HG03280 (cell line): ENCODE measurements at regions not wholly inside any gene's neighbourhood (a gene's known extent, or its start where the extent isn't known, plus 50 kb on each side); places are given as distances from the start of the nearest gene placed in this dataset.

Source experiments
- ATAC-seq: cut with Tn5 transposase; IDR thresholded peaks from one replicate; pipeline ENCODE4 v1.9.1; 2021; ENCODE audit warnings: mild to moderate bottlenecking, moderate library complexity; ENCODE audit not compliant: unreplicated experiment

DNA sequence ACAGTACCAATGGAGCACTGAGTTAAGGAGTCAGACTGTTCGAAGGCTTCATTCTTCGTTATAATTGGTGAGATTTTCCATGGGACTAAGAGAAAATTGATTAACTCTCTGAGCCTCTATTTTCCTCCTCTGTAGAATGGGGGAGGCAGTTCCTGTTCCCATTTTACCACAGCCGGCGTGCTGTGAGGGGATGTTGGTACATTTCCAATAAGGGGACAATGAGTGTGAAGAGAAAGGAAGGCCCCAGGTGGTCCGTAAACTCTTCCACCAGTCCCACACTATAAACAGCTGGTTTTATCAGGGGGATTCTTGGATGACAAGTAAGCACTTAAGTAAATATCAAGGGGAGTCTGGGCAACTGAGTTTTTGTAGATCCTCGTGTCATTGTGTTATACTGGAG is 109.9 kb downstream of the DAD1 start:
- no peak for ATAC-seq

DNA sequence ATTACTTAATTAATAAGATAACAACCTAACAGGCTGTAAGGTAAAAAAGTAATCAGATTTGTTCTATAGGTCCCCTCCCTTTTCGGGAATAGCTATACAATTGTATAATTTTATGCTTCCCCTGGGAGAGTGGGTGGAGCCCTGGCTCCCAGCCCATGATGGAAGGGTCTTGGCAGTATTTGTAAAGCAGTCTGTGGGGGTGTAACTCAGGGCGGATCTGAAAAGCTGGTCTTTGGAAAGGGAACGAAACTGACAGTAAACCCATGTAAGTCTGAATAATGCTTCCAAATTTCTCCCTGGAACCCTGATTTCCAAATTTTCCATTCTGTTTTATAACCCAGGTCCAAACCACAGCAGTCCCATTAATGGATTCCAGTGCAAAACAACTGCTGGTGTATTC is 110.4 kb downstream of the DAD1 start:
- ATAC-seq = no peak

DNA sequence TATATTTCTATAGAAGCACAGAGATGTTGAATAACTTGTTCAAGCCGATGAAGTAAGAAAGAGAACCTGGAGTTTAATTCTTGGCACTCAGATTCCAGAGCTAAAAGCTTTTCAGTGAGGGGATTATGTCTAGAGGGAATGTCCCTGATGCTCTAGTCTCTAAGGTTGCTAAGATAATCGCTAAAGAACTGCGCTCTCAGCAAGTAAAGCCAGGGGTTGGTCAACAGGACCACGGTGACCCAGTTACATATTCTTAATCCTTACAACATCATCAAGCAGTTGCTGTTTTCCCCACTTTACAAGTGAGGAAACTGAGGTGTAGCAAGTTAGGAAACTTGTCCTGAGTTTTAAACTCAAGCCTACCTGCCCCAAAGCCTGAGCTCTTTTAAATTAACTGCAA is 110.8 kb downstream of the DAD1 start:
- ATAC-seq = no peak

DNA sequence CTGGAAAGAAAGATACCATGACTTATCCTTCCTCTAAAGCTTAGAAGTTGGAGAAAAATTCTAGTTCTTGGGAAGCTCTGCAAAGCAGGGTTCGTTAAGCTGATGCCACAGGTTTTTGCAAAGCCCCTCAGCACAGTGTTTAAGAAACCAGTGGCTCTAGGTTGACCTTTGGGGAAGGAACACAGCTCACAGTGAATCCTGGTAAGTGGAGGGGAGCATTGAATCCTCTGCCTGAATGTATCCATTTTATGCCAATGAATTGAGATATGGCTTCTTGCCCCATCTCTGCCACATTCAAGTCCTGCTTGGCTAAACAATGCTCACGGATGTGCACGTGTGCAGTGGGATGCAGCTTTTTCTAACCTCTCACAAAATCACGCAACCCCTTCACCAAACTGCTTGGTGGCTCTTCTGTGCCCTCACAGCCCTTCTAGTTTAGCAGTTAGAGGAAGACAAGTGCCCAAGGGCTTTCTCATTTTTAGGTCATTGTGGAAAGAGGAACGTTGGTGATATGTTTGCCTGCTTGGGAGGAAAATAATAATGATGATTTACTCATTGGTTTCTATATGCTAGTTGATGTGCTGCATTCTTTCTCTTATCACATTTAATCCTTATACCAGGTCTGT is 111.3 kb downstream of the DAD1 start:
- no peak for ATAC-seq

DNA sequence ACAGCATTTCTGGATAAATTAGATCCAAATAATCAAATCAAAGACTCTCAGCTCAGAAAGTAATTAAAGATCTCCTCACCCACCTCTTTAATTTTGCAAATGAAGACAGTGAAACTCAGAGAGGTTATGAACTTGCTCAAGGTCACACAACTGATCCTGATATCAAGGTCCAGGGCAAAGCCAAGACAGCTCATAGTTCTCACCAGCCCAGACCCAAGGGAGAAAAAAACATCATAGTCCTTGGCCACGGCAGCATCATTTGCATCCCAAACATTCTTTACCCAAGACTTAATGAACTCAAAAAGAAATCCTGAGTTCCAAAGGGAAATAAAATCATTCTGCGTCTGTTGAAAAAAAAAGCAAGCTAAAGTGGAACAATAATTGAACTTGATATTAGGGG is 112.1 kb downstream of the DAD1 start:
- no peak for ATAC-seq

DNA sequence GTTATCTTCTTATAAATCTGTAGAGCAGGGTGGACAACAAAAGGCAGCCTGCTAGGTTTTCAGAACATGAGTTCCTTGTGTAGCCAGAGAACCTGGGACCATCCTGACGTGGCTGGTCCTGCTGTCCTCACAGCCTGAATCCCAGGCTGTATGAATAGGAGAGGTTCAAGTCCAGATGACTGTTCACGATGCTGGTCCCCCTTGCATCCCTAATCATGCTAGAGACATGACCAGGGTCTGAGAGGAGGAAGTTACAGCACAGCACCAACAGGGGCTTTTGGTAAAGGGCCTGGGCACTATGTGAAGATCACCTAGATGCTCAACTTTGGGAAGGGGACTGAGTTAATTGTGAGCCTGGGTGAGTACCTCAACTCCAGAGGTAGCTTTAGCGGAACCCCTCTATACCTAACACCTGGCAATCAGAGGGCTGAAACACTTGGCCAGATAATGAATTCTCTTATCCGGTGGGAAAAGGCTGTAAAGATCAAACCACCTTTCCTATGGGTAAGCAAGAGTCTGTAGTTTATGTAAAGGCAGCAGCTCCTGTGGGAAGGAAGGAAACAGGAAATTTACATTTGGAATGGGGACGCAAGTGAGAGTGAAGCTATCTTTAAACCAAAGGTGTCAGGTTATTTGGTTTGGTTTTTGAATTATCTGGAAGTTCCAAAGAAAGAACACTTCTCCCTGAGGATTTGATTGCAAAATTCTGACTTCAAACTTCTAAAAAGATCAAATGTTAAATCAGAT is 112.8 kb downstream of the DAD1 start:
- no peak for ATAC-seq

DNA sequence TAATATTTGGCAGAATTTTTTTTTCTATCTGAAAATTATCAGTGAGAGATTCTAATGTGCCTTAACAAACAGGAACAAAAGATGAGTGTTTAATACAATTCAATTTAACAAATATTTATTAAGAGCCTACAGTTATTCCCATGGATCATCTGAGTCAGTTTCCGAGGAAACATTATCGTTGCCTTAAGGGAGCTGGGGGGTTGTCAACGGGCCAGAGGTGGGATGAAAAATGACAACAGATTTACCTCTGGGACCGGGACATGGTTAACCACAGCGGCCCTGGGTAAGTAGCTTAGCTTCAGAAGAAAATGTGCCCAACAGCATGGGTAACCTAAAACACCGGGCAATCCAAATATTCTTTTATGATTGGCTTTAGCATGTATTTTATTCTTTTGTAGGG is 113.6 kb downstream of the DAD1 start:
- ATAC-seq = no peak

DNA sequence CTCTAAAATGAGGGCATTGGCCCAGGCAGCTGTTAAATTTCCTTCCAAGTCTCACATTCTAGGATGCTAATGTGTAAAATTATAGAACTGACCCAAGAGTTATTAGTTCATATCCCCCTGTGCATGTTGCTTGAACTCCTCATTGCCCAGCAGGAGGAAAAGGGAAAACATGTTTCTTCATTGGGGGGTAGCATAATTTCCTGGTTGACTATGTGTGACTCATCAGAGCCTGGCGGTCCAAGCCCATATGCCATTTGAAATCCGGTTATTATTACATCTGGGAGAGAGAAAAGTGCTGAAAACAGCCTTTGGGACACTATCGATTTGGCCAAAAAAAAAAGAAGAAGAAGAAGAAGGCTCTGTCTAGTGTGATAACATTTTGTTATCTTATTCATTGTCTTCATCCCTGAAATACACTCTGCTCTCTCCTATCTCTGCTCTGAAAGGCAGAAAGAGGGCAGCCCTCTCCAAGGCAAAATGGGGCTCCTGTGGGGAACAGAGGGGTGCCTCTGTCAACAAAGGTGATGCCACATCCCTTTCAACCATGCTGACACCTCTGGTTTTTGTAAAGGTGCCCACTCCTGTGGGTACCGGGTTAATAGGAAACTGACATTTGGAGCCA is 114.2 kb downstream of the DAD1 start:
- ATAC-seq = no peak

DNA sequence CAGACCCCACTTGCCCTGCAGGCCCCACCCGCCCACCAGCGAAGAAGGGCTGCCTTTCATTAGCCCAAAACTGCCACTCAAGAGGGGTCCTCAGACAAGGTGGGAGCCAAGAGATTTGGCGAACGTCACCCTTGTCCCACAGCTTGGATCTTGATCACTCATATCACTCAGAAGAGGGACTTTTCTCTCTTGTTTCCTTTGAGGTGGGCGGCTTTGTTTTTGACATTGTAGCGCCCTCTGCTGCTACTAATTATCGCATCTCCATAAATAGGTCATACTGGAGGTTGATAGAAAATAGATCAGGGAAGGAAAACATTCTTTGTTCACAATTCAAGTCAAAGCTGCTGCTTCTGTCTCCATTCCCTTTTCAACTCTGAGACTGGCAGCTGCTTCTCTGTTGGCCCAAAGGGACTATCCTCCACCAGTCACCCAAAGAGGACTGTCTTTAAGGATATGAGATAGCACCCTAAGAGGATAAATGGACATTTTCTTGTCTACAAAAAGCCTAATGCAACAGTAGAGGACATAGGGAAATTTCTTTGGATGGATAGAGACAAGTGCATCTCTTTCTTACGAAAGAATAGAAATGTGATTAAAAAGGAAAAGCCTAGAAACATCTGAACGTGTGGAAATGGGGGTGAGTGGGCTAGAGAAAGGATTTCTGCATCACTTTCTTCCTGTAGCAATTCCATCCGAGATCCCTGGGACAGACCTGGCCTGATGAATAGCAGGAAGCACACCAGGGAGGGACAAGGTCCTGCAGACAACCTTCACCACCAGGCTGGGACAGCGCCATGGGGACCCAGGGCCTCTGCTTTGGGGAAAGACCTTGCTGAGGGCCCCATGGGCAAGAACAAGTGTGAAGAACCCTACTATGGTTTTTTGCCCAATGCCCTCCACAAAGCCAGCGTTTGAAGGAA is 115.8 kb downstream of the DAD1 start:
- ATAC-seq = peak; percentile 51

DNA sequence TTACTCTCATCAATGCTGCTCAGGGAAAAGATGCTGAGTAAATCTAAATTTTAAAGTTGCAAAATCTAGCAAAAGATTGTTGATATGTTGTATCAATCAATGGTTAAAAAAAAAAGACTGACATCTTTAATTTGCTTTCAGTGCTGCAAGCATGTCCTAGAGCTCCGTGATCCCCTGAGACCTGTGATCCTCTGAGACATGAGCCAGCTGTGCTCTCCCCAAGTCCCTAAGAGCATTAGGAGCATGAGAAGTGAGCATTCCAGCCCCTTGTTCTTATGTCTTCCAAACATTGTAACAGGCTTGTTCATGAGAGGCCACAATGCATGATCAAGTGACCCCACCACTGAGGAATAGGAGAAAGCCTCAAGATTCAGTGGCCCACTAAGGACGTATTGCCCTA is 116.6 kb downstream of the DAD1 start:
- no peak for ATAC-seq

DNA sequence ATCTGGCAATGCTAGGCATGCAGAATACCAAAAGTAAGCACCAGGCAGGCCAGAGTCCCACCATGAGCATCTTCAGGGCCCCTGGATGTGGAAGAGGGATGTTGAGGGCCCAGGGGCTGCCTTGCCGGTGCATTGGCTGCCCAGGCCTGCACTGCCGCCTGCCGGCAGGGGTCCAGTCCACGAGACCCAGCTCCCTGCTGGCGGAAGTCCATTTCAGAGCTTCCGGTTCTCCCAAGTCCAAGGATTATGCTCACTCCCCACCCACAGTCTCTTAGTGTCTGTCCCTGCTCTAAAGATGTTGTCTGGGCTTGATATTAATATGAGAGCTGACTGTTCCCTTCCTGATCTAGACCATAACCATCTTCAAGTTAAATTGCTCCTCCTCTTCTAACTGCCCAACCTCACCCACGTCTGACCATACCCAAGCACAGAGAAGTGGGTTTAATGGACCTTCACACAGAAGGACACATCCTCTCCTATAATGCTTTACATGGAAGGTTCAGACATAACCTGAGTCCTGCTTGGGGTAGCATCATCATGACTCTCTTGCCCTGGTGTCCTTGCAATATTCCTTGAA is 117.4 kb downstream of the DAD1 start:
- ATAC-seq = no peak

DNA sequence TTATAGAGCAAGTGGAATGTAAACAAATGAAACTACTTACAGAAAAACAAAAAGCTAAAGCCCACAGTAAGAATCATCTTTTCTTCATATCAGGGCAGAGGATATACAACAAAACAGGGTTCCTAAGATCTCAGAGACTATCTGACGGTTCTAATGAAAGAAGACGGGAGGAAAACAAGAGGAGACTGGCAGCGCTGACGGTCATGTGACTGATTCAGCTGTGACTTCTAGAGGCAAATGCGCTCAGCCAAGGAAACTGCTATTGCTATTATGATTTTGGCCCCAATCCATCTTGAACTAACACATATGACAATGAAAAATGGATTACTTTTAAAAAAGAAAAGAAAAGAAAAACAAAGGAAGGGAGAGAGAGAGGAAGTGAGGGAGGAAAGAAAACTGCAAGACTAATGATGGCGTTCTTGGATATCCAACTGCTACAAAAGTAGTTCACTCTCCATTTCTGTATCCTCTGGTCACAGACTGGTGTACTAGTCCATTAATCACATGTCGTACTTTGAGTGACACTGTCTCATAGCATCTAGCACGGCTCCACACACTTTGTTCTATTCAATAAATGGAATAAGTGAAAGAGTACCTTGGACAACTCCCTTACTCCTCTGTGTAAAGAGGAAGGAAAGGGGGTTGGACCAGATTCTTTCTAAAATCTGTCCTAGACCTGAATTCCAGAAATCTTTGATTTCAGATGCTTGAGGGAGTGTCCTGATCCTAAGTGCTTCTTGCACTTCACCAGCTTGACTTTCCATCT is 119.3 kb downstream of the DAD1 start:
- ATAC-seq = no peak

DNA sequence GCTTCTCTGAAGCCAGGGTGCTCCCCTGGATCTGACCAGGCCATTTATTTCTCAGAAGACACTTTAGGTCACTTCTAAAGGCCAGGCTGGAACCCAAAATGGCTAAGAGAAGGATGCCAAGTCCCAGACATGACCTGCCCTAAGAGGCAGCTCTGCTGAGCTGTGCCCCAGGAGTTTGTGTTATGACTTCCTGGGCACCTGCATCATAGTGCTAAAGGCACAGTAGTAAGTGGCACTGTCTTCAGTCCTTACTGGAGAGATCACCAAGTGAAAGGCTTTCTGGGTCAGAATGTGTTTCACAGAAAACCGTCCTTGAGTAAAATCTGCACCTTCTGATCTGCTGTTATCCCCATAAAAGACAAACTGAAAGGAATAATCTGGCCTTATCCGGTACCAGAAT is 120.2 kb downstream of the DAD1 start:
- ATAC-seq = no peak

DNA sequence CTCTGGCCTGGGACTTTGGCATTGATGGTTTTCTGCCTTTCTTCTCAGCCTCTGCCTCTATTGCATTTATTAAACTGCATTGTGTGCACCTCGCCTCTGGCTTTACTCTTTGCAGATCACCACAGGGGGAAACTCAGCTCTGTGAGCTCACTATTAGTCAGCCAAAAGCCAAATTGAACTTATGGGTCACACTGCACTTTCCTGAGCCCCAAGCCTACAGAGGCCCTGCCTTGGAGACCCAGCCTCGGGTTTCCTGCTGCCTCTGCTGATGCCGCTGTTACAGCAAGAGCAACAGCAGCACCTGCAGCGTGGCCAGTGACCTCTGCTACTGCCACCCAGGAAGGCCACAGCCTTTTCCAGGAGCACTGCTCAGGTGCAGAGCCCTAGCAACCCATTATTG is 122.5 kb downstream of the DAD1 start:
- peak; percentile 42 for ATAC-seq

DNA sequence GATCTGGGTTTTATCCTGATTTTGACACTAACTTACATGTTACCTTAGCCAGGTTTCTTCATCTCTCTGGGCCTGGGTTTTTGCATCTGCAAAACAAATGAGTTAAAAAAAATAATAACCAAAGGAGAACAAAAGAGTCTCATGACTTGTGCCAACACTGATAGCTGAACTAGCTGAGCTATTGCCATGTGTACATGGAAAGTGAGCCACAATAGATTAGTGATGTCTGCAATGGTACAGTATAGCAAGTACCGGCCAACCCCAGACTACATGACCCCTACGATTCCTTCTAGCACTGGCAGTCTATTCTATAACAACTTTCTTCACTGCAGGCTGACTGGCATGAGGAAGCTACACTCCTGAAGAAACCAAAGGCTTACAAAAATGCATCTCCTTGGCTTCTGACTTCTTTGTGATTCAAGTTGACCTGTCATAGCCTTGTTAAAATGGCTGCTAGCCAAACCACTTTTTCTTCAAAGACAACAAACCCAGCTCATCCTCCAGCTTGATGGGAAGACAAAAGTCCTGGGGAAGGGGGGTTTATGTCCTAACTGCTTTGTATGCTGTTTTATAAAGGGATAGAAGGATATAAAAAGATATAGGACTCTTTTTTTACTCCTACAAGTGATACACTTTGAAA is 123.7 kb downstream of the DAD1 start:
- no peak for ATAC-seq

DNA sequence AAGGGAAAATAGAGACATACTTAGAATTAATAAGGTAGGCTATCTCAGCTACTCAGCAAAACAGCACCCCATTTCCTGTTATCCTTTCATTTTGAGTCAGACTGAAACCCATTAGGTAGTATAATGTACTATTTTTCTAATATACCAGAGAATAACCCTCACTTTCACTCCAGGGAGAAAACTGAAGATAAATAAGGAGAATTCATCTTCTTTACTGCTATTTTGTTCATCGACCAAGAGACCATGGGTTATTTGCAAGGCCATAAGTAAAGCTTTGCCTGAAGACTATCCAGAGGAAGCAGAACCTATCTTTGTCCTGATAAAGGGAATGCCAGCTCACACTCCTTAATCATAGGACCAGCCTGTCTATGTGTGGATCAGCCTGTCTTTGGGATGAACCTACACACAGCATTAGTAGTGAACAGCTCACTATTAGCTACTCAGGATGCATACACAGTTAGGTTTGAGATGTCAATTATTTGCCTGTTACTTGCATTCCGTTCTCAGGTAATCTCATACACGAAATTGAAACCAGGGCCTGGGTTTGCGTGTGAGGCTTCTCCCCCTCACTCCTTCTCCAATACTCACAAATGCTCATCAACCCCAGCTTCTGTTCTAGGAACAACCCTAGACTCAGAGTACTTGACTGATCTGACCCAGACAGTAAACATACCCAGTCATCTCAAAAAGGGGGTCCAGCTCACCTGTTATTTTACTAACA is 124.4 kb downstream of the DAD1 start:
- ATAC-seq = peak; percentile 62

DNA sequence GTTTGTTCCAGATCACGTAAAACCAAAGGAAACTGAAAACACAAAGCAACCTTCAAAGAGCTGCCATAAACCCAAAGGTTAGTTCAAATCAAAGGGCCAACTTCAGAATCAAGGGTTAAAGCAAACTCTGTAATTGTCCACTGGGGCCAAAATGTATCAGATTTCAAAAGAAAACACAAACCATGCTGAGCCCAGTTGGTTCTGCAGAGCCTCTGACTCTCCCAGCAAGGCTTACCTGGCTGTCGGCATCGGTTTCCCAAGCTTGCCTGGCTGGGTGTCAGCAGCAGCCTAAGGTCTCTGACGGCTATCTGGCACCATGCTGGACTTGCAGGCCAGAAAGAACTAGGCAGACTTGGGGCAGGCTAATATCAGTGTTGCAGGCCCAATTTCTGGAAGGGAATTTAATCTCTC is 125.3 kb downstream of the DAD1 start:
- no peak for ATAC-seq

DNA sequence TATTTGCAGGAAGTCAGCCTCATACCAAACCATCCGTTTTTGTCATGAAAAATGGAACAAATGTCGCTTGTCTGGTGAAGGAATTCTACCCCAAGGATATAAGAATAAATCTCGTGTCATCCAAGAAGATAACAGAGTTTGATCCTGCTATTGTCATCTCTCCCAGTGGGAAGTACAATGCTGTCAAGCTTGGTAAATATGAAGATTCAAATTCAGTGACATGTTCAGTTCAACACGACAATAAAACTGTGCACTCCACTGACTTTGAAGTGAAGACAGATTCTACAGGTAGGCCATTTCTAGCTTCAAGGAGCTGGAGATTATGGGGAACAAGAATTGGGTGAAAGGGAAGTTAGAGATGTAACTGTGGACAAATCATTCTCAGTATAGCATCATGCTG is 126.1 kb downstream of the DAD1 start:
- ATAC-seq = no peak
